ENCODE measurements at regions not wholly inside any gene's neighbourhood (a gene's known extent, or its start where the extent isn't known, plus 50 kb on each side); places are given as distances from the start of the nearest gene placed in this dataset.
A peak's percentile ranks its signal among the peaks of the same experiment; 100 is the strongest.

GRCh38 chr12:92604786-92605185 is 98.0 kb upstream of the PLEKHG7 start:
- H3K36me3 ChIP-seq (ENCODE audit: control insufficient read depth, insufficient read depth, low read length) = no peaks in the 10 kb centered on the region
- Mint-ChIP-seq H3K27ac (ENCODE audit: unreplicated experiment) (no peak overlapping the region), H3K9me3 (ENCODE audit: unreplicated experiment) (peaks cover 38% of the 10 kb centered on the region), H3K27me3 (ENCODE audit: insufficient read depth, unreplicated experiment) (no peaks in the 10 kb centered on the region), H3K4me3 (ENCODE audit: unreplicated experiment) (no peak overlapping the region), H3K36me3 (ENCODE audit: insufficient read depth, unreplicated experiment) (no peaks in the 10 kb centered on the region), H3K4me1 (ENCODE audit: low read depth, unreplicated experiment) (peaks cover 7% of the 10 kb centered on the region)
- CTCF ChIA-PET = no interaction called here
- no peak for TF ChIP-seq CTCF (IDR thresholded peaks at IDR 0.05; ENCODE audit: insufficient read depth in 1 of 2, low read depth in 1 of 2, low read length in 1 of 2, severe bottlenecking in 1 of 2, unreplicated experiment in 1 of 2)
- no peak for DNase-seq
- no TSS peak for BruUV-seq (replicated peaks)
- no peak overlapping the region for H3K4me3 ChIP-seq (ENCODE audit: low read depth, low read length)
- POLR2A ChIA-PET = no interaction called here
- H3K27me3 ChIP-seq (replicated peaks; ENCODE audit: control insufficient read depth, insufficient read depth, low read length) = no peaks in the 10 kb centered on the region
- intact Hi-C loops (cut with micrococcal nuclease; ENCODE audit: unreplicated experiment) = no loop called here
- H3K9me3 ChIP-seq = peaks cover 24% of the 10 kb centered on the region
- peaks cover 14% of the 10 kb centered on the region for H3K4me1 ChIP-seq

DNA sequence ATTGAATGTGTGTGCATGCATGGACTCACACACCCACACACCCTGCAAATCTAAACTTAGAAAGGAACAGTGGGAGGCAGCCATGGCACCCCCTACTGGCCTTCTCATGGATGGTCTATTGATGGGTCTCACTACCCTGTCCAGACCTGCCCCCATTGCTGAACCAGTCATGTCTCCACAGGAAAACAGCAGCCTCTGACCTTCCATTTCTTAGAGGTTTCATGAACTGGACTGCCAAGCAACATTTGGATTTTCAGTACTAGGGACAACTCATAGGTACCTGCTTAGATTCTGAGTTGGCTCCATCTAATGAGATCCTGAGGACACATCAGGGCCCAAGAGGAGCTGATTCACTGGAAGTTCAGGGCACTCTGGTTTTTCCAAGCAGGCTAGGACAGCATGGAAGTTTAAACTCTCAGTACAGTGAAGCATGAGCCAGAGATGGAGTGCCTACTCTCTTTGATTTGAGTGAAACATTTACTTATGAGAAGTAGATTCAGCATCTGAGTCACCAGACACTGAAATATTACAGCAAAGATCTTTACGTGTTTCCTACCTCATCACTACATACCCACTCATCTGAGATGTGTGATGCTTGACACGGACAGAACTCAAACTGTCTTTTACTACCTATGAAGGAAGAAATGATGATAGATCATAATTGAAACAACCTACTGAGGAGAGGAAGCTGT is 98.9 kb upstream of the PLEKHG7 start:
- BruUV-seq (replicated peaks) = no TSS peak
- Histone ChIP-seq H3K36me3 (ENCODE audit: control insufficient read depth, insufficient read depth, low read length) (no peaks in the 10 kb centered on the region), H3K27me3 (replicated peaks; ENCODE audit: control insufficient read depth, insufficient read depth, low read length) (no peaks in the 10 kb centered on the region), H3K4me3 (ENCODE audit: low read depth, low read length) (no peak overlapping the region), H3K4me1 (peaks cover 14% of the 10 kb centered on the region), H3K9me3 (peaks cover 26% of the 10 kb centered on the region)
- H3K9me3 Mint-ChIP-seq (ENCODE audit: unreplicated experiment) = peaks cover 47% of the 10 kb centered on the region
- H3K27me3 Mint-ChIP-seq (ENCODE audit: insufficient read depth, unreplicated experiment) = no peaks in the 10 kb centered on the region
- intact Hi-C loops (cut with micrococcal nuclease; ENCODE audit: unreplicated experiment) = no loop called here
- H3K4me3 Mint-ChIP-seq (ENCODE audit: unreplicated experiment) = no peak overlapping the region
- POLR2A ChIA-PET = no interaction called here
- no peak for TF ChIP-seq CTCF (IDR thresholded peaks at IDR 0.05; ENCODE audit: insufficient read depth in 1 of 2, low read depth in 1 of 2, low read length in 1 of 2, severe bottlenecking in 1 of 2, unreplicated experiment in 1 of 2)
- CTCF ChIA-PET = no interaction called here
- H3K36me3 Mint-ChIP-seq (ENCODE audit: insufficient read depth, unreplicated experiment) = no peaks in the 10 kb centered on the region
- peaks cover 7% of the 10 kb centered on the region for H3K4me1 Mint-ChIP-seq (ENCODE audit: low read depth, unreplicated experiment)
- DNase-seq = no peak
- H3K27ac Mint-ChIP-seq (ENCODE audit: unreplicated experiment) = no peak overlapping the region

DNA sequence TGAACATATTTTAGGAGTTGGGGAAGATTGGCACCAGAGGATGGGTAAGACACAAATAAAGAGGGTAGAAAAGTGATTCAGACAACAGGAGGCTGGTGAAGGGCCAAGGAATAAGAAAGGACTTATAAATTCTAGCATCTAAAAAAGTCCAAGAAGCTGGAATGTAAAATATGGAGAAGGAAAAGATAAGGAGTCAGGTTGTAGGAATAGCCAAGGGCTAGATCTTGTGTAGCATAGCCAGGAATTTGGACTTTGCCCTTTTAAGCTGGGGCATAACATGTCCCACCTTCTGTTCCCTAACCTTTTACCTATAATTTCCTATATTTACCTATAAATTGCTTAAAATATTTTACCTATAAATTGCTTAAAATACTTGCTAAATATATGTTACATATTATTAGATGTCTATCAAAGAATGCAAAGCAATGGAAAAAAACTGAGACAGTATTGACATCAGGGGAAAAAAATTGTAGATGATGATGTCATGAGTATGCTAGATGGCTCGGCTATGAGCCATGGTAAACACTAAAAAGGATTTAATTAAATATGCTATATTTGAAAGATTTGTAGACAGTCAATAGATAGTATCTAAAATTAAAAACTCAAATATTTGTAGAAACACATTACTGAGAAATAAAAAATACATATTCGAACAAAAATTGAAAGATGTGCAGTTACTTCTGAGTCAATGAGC is 99.7 kb upstream of the PLEKHG7 start:
- no TSS peak for BruUV-seq (replicated peaks)
- intact Hi-C loops (cut with micrococcal nuclease; ENCODE audit: unreplicated experiment) = no loop called here
- H3K27me3 Mint-ChIP-seq (ENCODE audit: insufficient read depth, unreplicated experiment) = no peaks in the 10 kb centered on the region
- peak overlapping the region; percentile 29 for H3K27ac Mint-ChIP-seq (ENCODE audit: unreplicated experiment)
- Histone ChIP-seq H3K4me1 (peaks cover 14% of the 10 kb centered on the region), H3K9me3 (peaks cover 26% of the 10 kb centered on the region), H3K27me3 (replicated peaks; ENCODE audit: control insufficient read depth, insufficient read depth, low read length) (no peaks in the 10 kb centered on the region), H3K4me3 (ENCODE audit: low read depth, low read length) (no peak overlapping the region), H3K36me3 (ENCODE audit: control insufficient read depth, insufficient read depth, low read length) (no peaks in the 10 kb centered on the region)
- H3K4me1 Mint-ChIP-seq (ENCODE audit: low read depth, unreplicated experiment) = peaks cover 7% of the 10 kb centered on the region
- peak overlapping the region; percentile 1 for H3K4me3 Mint-ChIP-seq (ENCODE audit: unreplicated experiment)
- H3K36me3 Mint-ChIP-seq (ENCODE audit: insufficient read depth, unreplicated experiment) = peaks cover 6% of the 10 kb centered on the region
- ChIA-PET POLR2A (no interaction called here), CTCF (no interaction called here)
- peaks cover 55% of the 10 kb centered on the region for H3K9me3 Mint-ChIP-seq (ENCODE audit: unreplicated experiment)
- peak; percentile 37 to 44 for DNase-seq
- no peak for TF ChIP-seq CTCF (IDR thresholded peaks at IDR 0.05; ENCODE audit: insufficient read depth in 1 of 2, low read depth in 1 of 2, low read length in 1 of 2, severe bottlenecking in 1 of 2, unreplicated experiment in 1 of 2)

Data from Caco-2 (cell line).